GM19035 (cell line): ENCODE measurements at regions not wholly inside any gene's neighbourhood (a gene's known extent, or its start where the extent isn't known, plus 50 kb on each side); places are given as distances from the start of the nearest gene placed in this dataset.
"Not testable (repeated sequence)": the region's sequence is repeated elsewhere in the genome, so short reads cannot be mapped to it uniquely, and the experiment has no call there.

Experiments used
- ATAC-seq: cut with Tn5 transposase; IDR thresholded peaks from one replicate; pipeline ENCODE4 v1.9.1; 2021; ENCODE audit not compliant: unreplicated experiment

DNA sequence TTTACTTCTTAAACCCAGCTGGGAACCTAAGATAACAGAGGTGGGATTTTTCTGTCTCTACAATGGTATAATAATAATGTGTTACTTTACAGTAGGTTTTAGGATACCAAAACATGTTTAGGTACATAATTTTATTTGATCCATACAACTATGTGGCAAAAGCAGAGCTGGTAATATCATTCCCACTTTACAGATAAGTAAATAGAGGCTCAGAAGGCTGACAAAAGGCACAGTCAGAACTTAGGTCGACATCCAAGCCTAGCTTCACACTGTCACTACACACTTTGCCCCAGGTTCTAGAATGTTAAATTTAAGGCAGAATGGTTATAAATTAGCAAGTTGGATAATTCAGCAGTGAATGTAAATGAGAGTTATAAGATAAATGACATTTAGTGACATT is 189.6 kb upstream of the PARD3B start:
- no peak for ATAC-seq

DNA sequence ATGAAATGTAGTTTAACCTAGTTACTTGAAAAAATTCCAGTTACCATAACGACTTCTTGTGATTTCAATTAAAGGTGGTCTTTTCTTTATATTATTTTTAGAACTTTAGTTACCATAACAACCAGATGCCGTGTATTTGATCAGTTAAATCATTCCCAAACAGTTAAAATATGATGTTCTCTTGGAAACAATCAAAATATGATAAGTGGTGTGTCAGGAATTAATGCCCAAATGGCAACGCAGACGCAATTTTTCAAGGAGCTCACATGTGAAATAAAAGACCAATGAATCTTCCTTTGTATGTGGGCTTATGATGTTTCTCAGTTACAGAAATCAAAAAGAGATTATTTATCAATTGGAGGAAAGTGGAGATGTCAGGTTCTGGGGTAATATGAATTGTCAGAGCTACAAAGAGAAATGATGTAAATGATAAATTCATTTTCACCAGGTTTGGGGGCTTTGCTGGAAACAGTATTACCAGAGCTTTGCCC is 189.1 kb upstream of the PARD3B start:
- no peak for ATAC-seq

DNA sequence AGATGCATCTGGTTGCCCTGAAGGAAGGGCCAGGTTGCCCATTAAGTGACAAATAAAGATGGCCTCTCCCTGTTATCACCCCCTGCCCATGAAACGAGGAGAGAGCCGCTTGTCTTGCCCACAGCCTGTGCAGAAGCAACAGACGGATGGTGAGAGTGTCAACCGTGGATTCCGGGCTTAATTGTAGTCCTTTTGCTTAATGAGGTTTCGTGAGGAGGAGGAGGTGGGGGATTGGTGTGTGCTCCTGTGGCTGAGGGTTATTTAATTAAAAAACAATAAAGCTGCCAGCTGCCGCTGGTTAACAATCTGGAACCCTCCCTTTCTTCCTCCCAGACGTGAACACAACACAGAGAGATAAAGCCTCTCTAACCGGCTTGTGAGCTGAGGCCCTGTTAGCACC is 188.0 kb upstream of the PARD3B start:
- ATAC-seq = no peak

DNA sequence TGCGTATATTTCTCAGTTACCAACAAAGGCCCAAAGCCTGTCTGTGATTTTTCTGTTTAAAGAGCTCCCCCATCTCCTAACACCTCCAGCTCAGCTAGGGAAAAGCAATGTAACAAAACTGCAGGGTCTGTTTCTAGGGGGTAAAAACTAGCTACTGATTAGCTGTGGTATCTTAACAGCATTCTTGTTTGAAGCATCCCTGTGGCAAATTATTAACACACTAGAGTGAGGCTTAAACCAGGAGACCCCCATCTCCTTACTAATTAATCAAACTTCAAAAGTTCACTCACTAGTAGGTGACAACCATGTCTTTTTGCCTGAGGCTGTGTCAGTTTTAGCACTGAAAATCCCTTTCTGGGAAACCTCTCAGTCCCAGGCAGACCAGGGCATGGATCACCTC is 186.2 kb upstream of the PARD3B start:
- ATAC-seq = no peak

DNA sequence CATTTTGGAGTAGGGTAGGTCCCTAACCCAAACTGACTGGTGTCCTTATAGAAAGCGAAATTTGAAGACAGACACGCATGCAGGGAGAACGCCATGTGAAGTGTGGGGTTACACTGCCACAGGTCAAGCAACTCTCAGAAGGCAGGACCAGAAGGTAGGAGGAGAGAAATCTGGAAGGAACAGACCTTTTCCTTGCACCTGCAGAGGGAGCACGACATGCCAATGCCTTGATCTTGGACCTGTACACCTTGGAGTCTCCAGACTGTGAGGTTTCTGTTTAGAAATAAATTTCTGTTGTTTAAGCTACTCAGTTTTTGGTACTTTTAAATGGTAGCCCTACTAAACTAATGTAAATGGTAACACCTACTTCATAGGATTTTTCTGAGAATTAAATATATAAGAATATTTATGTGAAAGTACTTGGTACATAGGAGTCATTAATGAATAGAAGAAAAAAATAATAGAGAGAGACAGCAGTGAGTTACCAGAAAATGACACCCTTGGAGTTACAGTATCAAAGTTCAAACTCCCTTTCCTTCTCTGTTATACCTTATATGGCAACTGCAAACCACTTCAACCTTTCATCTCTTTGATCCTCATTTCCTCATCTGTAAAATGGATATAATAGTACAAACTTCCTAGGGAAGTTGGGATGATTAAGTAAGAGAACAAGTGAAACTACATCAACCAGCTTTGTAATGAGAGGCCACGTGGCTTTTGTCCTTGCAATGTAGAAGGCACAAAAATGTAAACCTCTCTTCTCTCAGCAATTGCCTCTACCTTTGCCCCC is 184.9 kb upstream of the PARD3B start:
- no peak for ATAC-seq

DNA sequence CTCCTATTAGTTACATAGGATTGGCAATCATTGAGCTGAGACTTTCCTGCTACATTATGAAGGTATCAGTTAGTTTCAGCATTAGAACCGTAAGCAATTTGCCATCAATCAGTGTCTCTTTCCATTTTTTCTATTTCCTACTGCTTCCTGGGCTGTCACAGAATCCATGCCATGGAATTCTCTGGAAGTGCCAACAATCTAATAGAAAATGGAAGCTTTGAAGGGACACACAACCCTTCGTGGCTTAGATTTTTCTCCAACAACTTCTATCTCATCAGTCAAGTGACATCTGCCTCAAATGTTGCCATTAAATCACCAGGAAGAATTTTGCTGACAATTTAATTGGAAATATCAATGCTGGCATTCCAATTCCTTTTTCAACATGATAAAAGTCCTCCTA is 183.5 kb upstream of the PARD3B start:
- ATAC-seq = no peak

DNA sequence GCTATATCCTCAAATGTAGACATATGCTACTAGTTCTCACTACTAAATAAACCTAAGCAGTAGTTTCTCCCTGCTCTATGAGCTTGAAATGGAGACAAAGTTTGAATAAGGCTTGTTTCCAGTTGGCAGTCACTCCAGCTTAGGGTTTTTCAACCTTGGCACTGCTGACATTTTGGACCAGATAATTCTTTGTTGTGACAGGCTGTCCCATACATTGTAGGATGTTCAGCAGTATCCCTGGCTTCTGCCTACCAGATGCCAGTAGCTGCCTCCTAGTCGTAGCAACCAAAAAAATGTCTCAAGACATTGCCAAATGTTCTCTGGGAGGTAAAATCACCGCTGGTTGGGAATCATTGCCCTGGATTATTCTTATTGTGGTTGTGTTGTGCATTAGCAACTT is 182.7 kb upstream of the PARD3B start:
- ATAC-seq = no peak

DNA sequence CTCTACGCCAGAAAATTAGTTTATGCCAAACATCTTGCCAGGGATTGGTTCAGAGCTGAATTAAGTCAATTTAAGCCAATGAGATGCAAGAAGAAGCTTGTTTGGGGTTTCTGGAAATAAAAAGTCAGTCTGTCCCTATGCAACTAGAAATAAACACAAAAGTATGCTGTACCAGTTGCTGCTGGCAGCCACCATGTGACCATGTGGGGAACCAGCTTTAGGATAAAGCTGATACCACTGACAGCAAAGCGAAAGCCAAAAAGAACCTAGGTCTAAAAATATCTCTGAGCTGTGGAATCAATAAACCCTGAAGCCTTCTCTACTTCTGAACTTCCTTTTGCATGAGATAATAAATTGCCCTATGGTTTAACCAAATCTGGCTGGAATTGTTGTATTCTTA is 181.8 kb upstream of the PARD3B start:
- ATAC-seq = no peak

DNA sequence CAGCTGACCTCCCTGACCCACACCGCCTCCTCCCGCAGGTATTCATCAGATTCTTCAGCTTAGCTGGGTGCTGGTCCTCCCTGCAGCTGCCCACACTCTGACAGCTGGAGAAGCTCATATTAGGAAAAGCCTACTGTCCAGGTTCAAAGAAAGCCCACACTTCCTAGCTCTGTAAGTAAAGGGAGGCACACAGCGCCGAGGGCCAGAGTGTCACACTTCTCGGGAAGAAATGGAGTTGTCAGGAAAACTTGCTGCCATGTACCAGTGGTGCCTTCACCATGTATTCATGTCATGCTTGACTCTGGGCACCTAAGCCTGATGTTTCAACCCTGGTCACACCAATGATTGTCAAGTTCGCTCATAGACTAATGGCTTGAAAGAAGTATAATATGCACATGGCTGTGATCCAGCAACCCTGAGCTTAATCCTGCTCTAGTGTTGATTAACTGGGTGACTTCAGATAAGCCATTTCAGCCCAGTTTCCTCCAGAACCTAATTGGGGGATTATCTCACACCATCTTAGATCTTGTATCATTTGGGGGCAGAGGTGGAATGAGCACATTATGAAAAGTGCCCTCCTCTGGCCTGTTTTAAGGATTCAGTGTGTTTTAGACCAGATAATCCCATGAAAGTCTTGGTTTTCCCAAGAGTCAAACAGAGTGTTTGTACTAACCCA is 180.3 kb upstream of the PARD3B start:
- ATAC-seq = no peak

DNA sequence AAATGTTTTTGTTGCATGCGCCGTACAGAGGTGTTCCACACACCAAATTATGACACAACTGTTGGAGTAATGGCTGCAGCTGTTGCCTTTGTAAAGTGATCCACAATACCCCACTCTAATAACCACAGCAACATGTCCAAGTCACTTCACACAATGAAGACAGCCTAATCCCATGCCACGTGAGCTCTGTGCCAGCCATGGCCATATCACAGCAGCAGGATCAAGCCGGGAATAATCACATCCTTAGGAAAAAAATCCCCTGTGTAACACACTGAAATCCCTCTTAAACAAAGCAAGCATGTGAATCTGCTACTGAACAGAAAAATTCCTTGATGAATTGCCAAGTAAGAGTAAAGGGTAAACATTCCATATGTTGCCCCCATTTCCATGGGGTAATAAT is 179.5 kb upstream of the PARD3B start:
- no peak for ATAC-seq

DNA sequence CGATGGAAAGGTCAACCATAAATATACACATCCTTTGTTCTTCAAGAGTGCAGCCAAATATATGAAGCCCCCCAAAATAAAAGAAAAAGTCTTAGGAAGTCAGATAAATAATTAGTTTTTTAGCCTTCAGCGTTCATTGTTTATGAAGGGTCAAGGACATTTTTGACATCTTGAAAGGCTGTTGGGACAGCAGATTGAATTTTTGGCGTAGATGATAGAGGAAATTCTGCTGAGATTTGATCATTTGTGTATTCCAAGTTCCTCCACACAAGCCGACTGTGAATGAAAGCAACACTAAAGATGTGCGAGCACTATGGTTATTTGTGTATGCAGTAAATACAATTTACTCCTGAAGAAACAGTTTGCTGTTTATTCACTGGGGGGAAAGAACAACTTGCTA is 177.8 kb upstream of the PARD3B start:
- ATAC-seq = no peak

DNA sequence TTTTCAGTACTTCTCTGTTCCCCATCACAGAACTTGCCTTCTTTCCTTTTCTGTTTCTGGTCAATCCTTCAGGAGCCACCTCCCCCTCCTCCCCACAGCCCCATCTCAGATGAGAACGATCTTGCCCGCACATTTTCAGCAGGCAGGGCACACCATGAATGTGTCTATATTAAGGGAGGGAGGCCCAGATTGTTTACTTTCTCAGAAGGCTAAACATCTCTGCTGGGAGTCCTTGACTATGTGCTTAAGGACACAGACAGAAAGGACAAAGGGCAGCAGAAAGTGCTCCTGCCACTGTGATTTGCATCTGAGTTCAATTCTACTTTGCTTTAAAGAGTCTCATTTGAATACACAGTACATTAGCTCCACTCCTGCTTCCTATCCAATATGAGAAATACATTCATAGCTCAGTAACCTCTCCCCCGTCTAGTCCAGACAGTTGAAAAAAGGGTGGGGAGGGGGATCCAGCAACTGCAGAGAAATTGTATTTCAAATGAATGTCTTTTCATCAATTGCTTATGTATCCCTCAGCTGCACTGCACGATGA is 175.0 kb upstream of the PARD3B start:
- no peak for ATAC-seq

DNA sequence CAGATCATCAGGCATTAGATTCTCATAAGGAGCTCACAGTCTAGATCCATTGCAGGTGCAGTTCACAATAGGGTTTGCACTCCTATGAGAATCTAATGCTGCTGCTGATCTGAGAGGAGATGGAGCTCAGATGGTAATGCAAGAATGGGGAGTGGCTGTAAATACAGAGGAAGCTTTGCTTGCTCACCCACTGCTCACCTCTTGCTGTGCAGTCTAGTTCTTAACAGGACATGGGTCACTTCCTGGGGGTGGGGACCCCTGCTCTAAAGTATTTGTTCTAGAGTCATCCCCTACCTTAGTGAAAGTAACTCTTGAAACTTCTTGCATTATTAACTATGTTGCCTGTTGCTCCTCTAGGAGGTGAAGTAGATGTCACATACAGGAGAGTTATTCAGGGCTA is 171.3 kb upstream of the PARD3B start:
- no peak for ATAC-seq

DNA sequence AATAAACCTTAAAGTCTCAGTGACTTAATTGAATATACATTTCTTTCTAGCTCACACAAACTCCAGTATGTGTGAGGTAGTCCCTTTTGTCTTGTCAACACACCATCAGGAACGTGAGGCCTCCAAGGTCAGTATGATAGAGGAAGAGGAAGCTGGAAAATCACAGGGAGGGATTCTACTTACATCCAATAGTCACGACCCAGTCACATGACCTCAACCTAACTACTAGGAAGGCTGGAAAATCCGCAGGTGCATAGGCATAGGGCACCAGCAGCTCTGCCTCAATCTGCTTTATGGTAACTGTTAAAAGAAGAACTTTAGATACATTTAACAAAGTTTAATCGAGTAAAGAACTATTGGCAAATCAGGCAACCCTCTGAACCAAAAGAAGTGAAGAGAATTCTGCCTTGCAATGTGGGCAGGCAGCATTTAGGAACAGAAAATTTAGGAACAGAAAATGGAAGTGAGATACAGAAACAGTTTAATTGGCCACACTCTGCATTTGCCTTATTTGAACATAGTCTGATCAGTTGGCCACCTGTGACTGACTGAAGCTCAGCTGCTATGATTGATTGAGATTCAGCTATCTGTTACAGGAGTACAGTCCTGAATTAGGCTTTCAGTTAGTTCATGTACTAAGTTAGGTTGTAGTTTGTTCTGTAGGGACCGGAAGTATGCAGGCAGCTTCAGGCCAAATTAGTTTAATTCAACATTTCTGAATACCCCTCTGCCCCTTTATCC is 165.0 kb upstream of the PARD3B start:
- ATAC-seq = no peak

DNA sequence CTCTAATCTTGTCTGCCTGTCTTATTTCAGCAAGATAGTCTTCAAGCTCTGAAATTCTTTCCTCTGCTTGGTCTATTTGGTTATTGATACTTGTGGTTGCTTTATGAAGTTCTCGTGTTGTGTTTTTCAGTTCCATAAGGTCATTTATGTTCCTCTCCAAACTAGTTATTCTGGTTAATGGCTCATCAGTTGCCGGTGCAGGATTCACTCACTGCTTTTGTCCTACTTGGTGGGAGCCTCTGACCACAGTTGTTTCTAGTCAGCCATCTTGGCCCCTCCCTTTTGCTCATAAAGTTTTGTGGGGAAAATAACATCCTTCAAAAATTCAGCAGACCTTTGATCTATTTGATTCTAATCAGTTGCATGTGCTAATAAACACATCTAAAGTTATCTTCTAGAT is 158.6 kb upstream of the PARD3B start:
- no peak for ATAC-seq

DNA sequence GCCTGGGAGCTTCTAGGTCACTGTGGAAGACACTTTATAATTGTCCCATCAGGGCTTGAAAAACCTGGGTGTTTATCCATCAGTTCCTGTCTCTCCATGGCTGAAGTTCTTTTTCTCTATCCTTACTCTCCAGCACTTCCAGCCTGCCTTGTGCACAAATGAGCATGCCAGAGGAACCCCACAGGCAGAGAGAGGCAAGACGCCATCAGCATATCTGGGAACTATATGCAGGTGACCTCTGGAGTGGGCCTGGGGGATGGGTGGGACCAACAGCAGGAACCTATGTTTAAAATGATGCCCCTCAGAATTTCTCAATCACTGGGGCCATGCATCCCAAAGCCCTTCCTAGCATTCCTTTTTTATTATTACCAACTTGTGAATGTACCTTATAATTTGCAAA is 156.2 kb upstream of the PARD3B start:
- no peak for ATAC-seq

DNA sequence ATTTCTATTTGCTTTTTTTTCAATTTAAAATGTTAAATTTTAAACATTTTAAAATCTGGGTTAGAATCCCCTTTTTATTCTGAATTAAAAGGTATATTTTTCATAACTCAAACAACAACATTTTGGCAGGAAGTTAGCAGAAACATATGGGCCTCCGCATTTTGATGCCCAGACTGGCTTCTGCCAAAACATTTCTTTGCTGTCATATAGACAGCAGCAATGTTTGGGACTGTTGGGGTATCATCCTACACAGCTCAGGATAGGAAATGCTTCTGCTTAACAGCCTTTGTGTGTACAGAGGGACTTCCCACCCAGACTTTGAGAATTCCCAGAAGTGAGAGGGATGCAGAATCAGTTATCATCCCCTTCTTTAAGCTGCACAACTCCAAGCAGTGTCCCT is 155.4 kb upstream of the PARD3B start:
- no peak for ATAC-seq

DNA sequence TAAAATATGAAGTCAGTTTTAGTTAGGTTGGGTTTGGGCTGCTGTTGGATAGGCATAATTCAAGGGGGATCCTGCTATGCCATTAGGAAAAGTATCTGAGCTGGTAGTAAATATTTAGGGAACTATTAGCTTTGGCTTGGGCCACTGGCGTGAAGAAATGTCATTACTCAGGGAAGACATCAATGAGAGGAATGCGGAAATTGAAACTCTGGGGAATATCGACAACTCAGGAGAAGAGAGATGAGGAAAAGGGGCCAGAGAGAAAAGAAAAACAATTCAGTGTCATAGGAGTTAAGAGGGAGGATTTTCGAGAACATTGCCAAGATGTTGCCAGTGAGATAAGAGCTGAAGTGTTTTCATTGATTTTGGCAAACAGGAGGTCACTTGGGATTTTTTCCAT is 149.7 kb upstream of the PARD3B start:
- no peak for ATAC-seq

DNA sequence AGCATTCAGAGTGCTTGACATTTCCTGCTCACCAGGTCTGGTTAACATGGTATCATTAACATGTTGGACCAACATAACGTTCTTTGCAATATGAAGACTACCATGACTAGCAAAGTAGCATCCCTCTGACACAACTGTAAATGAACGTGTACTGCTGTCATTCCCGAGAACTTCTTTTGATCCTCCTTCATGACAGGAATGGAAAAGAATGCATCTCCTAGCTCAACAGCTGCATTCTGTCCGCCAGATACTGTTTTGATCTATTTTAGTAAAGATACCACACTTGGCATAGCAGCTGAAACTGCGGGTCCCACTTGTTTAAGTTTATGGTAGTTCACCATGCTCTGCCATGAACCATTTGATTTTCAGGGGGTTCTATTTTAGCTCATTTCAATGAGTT is 144.2 kb upstream of the PARD3B start:
- ATAC-seq = no peak

DNA sequence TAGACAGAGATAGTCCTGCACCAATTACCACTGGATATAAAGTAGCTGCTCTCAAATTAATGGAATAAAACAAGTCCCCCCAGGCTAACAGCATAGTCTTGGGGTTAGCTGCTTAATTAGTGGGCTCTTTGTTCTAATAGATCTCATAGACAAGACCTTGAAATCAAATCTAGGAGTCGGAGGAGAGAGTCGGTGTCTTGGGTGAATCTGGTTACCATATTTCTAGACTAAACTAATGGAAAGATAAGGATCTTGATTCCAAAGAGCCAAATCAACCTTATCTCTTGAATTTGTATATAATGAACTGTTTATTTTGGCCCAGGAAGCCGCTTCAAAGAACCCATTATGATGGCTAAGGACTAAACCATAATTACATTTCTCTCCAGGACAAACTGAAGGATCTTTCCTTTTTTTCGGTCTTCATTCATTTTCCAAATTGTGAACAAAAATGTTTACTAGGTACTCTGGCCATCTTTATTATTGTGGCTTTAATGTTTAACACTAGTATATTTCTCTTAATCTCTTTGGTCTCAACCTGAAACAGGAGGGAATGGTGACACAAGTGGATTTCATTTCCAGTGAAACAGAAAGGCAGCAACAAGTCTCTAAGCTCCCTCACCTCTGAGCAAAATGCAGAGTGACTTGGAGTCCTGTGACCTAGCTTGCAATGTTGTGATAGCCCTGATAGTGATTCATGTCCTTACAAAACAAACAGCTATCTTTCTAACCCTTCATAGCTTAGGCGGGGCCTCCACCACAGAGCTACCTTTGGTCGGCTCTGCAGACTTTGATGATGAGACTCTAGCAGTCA is 137.9 kb upstream of the PARD3B start:
- no peak for ATAC-seq

DNA sequence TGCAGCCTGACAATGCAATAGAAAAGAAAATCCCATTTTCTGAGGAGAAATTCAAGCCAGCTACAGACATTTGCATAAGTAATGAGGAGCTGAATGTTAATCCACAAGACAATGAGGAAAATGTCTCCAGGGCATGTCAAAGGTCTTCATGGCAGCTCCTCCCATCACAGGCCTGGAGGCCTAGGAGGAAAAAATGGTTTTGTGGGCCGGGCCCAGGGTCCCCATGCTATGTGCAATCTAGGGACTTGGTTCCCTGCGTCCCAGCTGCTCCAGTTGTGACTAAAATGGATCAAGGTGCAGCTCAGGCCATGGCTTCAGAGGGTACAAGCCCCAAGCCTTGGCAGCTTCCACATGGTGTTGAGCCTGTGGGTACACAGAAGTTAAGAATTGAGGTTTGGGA is 132.5 kb upstream of the PARD3B start:
- not testable (repeated sequence) for ATAC-seq
